ENCODE measurements at regions not wholly inside any gene's neighbourhood (a gene's known extent, or its start where the extent isn't known, plus 50 kb on each side); places are given as distances from the start of the nearest gene placed in this dataset.

DNA sequence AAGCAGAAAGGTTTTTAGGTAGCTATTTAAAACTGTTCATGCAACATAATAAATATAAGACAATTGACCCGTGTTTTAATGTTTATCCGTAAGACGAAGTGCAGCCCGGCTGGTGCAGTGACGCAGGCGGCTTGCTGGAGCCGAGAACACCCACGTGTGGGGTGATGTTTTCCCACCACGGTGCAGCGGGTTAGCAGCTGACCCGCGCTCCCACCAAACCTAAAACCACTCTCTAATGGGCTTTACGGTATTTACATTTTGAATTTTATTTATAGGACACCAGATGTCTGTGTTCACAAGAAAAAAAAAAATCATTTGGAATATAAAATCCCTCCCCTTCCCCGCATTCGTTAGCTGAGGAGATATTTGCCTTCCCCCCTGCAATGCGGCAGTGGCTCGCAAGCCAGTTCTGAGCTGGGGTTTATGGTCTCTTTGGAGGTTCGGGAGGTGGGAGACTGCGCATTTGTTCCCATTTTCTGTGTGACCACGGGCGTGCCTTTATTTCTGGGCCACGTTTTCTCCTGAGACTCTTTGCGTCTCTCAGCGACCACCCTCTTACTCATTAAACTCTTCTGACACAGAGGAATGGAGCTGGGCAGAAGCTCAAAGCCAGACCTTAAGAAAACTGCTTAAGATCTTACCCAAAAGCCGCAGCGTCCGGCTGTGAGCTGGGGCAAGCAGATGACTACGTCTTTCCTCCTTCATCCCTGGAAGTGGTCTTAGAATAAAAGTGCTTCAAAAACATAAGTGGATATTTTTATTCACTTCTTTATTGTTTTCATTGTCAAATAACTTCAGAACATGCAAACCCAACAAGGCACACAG, 301.1 kb downstream of the IRF8 start:
- TF ChIP-seq, protein P1, sequence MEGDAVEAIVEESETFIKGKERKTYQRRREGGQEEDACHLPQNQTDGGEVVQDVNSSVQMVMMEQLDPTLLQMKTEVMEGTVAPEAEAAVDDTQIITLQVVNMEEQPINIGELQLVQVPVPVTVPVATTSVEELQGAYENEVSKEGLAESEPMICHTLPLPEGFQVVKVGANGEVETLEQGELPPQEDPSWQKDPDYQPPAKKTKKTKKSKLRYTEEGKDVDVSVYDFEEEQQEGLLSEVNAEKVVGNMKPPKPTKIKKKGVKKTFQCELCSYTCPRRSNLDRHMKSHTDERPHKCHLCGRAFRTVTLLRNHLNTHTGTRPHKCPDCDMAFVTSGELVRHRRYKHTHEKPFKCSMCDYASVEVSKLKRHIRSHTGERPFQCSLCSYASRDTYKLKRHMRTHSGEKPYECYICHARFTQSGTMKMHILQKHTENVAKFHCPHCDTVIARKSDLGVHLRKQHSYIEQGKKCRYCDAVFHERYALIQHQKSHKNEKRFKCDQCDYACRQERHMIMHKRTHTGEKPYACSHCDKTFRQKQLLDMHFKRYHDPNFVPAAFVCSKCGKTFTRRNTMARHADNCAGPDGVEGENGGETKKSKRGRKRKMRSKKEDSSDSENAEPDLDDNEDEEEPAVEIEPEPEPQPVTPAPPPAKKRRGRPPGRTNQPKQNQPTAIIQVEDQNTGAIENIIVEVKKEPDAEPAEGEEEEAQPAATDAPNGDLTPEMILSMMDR (IDR thresholded peaks at IDR 0.05 in 2 of 3, conservative IDR thresholded peaks at IDR 0.05 in 1 of 3; ENCODE audit: borderline replicate concordance in 1 of 3, insufficient read depth in 1 of 3, low read depth in 2 of 3, low read length in 2 of 3), result no peak
- TF ChIP-seq EZH2 (IDR thresholded peaks at IDR 0.05) (no peak), YY1 (IDR thresholded peaks at IDR 0.05; ENCODE audit: extremely low read depth, insufficient replicate concordance, low read depth, low read length) (no peak), POLR2A (IDR thresholded peaks at IDR 0.05; ENCODE audit: borderline replicate concordance, extremely low read depth, insufficient read depth, insufficient read length) (no peak), JUND (IDR thresholded peaks at IDR 0.05) (no peak), POLR2AphosphoS5 (IDR thresholded peaks at IDR 0.05; ENCODE audit: low read depth, low read length) (no peak), SRF (IDR thresholded peaks at IDR 0.05; ENCODE audit: low read depth) (no peak), SP1 (IDR thresholded peaks at IDR 0.05; ENCODE audit: low read depth) (no peak), EZH2phosphoT487 (IDR thresholded peaks at IDR 0.05; ENCODE audit: borderline replicate concordance) (no peak), SIN3A (IDR thresholded peaks at IDR 0.05; ENCODE audit: low read depth) (no peak), CBX3 (IDR thresholded peaks at IDR 0.05; ENCODE audit: low read depth) (no peak), TCF7L2 (IDR thresholded peaks at IDR 0.05; ENCODE audit: borderline replicate concordance, extremely low read depth, insufficient read depth, insufficient read length) (no peak), EGR1 (IDR thresholded peaks at IDR 0.05; ENCODE audit: low read depth) (no peak)
- TF ChIP-seq, protein P2, sequence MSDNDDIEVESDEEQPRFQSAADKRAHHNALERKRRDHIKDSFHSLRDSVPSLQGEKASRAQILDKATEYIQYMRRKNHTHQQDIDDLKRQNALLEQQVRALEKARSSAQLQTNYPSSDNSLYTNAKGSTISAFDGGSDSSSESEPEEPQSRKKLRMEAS (IDR thresholded peaks at IDR 0.05), result no peak
